NT2/D1 (cell line): ENCODE measurements at regions not wholly inside any gene's neighbourhood (a gene's known extent, or its start where the extent isn't known, plus 50 kb on each side); places are given as distances from the start of the nearest gene placed in this dataset.
"Not testable (repeated sequence)": the region's sequence is repeated elsewhere in the genome, so short reads cannot be mapped to it uniquely, and the experiment has no call there.

Experiments used
- DNase-seq: peaks from one replicate; pipeline ENCODE4 v3.0.0-alpha.2; 2011; ENCODE audit warnings: low read depth, low spot score
- H3K27me3 ChIP-seq: 2 replicates; pipeline ENCODE4 v1.6.0; 2011; ENCODE audit warnings: mild to moderate bottlenecking; ENCODE audit not compliant: insufficient read length, insufficient read depth
- H3K36me3 ChIP-seq: 2 replicates; pipeline ENCODE4 v1.6.1; 2011; ENCODE audit warnings: mild to moderate bottlenecking, low read length, mixed read lengths; ENCODE audit not compliant: insufficient read depth, insufficient read length
- H3K4me1 ChIP-seq: 2 replicates; pipeline ENCODE4 v1.5.1; 2011; ENCODE audit not compliant: insufficient read depth, insufficient read length
- H3K4me3 ChIP-seq: 2 replicates; pipeline ENCODE4 v1.5.1; 2011; ENCODE audit warnings: low read depth; ENCODE audit not compliant: insufficient read length
- H3K9ac ChIP-seq: 2 replicates; pipeline ENCODE4 v1.6.0; 2011; ENCODE audit warnings: low read depth; ENCODE audit not compliant: insufficient read length
- H3K9me3 ChIP-seq: 2 replicates; pipeline ENCODE4 v1.5.1; 2011; ENCODE audit warnings: mild to moderate bottlenecking, low read length; ENCODE audit not compliant: insufficient read depth
- SUZ12 ChIP-seq: IDR thresholded peaks from 2 replicates; pipeline ENCODE4 v1.6.1; 2011; ENCODE audit not compliant: insufficient read length, insufficient read depth; ENCODE audit errors: extremely low read depth
- YY1 ChIP-seq: IDR thresholded peaks from 2 replicates; pipeline ENCODE4 v1.6.1; 2011; ENCODE audit not compliant: insufficient read length, insufficient read depth
- ZNF274 ChIP-seq: IDR thresholded peaks from 2 replicates; pipeline ENCODE4 v1.6.1; 2011; ENCODE audit warnings: mild to moderate bottlenecking, low read depth, low read length

DNA sequence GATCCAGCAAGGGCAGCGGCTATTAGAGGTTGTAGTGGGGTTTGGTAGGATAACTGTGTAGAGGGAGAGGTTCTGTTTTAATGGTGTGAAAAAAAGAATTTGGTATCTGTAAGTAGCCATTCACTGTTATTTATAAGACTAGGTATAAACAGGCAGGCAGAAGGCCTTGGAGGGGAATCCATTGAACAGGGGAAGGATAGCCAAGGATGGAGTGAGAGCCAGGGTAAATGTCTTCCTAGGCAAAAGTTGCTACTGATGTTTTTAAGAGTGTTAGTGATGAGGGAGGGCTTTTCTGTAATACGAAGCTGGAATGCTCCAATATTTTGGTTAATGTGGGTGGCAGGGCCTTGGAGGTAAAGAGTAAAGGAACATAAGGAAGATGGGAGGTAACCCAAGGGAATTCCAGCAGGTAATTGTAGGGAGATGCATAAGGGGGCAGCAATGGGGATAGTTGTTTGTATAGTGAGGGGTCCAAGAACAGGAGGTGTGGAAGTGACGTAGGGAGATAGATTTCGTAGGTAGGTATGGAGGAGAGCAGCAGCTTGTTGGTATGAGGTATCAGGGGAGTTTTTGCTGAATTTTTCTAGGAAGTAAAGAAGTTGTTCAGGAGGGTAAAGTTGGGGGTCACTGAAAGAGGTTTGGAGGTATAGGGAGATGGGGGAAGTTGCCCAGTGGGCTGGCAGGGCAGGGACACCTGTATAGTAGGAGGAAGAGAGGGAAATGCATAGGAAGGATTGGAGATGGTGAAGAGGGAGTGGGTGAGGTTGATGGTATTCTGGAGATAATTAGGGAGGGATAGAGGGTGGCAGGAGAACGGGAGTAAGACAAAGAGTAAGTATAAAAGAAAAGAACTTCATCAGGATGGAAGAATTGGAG is 752.4 kb upstream of the ADGRB3 start:
- no peak for DNase-seq
- H3K4me1 ChIP-seq = no peaks in the 10 kb centered on the region
- TF ChIP-seq ZNF274 = no peak
- no peak for TF ChIP-seq SUZ12
- no peak for TF ChIP-seq YY1
- no peaks in the 10 kb centered on the region for H3K36me3 ChIP-seq
- H3K9ac ChIP-seq = no peak overlapping the region
- no peak overlapping the region for H3K4me3 ChIP-seq
- H3K9me3 ChIP-seq = no peaks in the 10 kb centered on the region
- H3K27me3 ChIP-seq = no peaks in the 10 kb centered on the region

GRCh38 chr6:67881706-67882065 is 753.4 kb upstream of the ADGRB3 start:
- no peaks in the 10 kb centered on the region for H3K36me3 ChIP-seq
- DNase-seq = no peak
- H3K4me1 ChIP-seq = no peaks in the 10 kb centered on the region
- no peak overlapping the region for H3K9ac ChIP-seq
- H3K9me3 ChIP-seq = no peaks in the 10 kb centered on the region
- no peaks in the 10 kb centered on the region for H3K27me3 ChIP-seq
- H3K4me3 ChIP-seq = no peak overlapping the region
- TF ChIP-seq ZNF274 (no peak), YY1 (no peak), SUZ12 (no peak)

DNA sequence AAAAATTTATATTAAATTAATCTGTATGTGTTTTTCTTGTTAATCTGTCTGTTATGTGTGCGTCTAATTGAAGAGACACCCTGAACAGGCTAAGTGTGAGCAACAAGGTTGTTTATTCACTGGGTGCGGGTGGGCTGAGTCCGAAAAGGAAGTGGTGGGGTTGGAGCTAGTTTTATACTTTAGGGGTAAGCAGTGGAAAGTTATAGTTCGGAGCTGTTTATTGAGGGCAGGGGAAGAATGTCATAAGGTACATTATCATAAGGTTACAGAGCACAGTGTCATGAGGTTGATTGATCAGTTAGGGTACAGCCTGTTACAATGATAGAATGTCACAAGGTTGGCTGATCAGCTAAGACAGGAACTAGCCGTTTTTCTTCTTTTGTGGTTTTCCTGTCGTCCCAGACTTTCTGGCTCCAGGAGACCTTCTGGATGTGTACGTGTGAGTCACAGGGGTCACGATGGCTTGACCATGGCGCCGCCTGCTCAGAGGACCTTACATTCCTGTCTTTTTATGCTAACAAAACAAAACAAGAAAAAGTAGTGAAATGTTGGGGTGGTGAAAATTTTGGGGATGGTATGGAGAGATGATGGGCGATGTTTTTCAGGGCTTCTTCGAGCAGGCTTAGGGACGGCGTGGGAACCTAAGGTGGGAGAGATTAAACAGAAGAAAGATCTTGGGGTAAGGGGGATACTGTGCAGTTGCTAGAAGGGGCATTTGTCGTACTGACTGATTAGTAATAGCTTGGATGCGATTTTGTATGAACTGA is 754.0 kb upstream of the ADGRB3 start:
- H3K9me3 ChIP-seq = no peaks in the 10 kb centered on the region
- DNase-seq = no peak
- TF ChIP-seq SUZ12 = no peak
- no peak overlapping the region for H3K4me3 ChIP-seq
- no peaks in the 10 kb centered on the region for H3K36me3 ChIP-seq
- no peak overlapping the region for H3K9ac ChIP-seq
- no peaks in the 10 kb centered on the region for H3K27me3 ChIP-seq
- H3K4me1 ChIP-seq = no peaks in the 10 kb centered on the region

- not testable (repeated sequence) for H3K9ac ChIP-seq, H3K27me3 ChIP-seq, H3K36me3 ChIP-seq, H3K9me3 ChIP-seq, H3K4me1 ChIP-seq, DNase-seq, H3K4me3 ChIP-seq
Observed at GRCh38 chr6:67880343-67880742, 754.7 kb upstream of the ADGRB3 start.

DNA sequence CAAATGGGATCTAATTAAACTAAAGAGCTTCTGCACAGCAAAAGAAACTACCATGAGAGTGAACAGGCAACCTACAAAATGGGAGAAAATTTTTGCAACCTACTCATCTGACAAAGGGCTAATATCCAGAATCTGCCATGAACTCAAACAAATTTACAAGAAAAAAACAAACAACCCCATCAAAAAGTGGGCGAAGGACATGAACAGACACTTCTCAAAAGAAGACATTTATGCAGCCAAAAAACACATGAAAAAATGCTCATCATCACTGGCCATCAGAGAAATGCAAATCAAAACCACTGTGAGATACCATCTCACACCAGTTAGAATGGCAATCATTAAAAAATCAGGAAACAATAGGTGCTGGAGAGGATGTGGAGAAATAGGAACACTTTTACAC is 755.2 kb upstream of the ADGRB3 start:
- not testable (repeated sequence) for H3K9ac ChIP-seq, H3K27me3 ChIP-seq, H3K9me3 ChIP-seq, H3K4me1 ChIP-seq, H3K4me3 ChIP-seq, H3K36me3 ChIP-seq, DNase-seq

- not testable (repeated sequence) for H3K9ac ChIP-seq, H3K27me3 ChIP-seq, H3K4me1 ChIP-seq, H3K9me3 ChIP-seq, H3K4me3 ChIP-seq, H3K36me3 ChIP-seq, DNase-seq
Observed at GRCh38 chr6:67879105-67879904, 755.8 kb upstream of the ADGRB3 start.

GRCh38 chr6:67878216-67878615 is 756.9 kb upstream of the ADGRB3 start:
- H3K36me3 ChIP-seq, H3K27me3 ChIP-seq, H3K4me1 ChIP-seq, H3K9me3 ChIP-seq, DNase-seq, H3K9ac ChIP-seq, H3K4me3 ChIP-seq: not testable (repeated sequence)
